SIG-M5 treated with dmso at 0.1 percent for 504 hours (cell line): ENCODE measurements at regions not wholly inside any gene's neighbourhood (a gene's known extent, or its start where the extent isn't known, plus 50 kb on each side); places are given as distances from the start of the nearest gene placed in this dataset.

Source experiments
- DNase-seq: peaks from one replicate; lab custom pipeline; 2025; ENCODE audit not compliant: unreplicated experiment; lab: John Stamatoyannopoulos, UW

- DNase-seq, result no peak
Measured at GRCh38 chr1:244339073-244339692, 112.5 kb downstream of the ADSS2 start.

GRCh38 chr1:244339776-244340175 lies 111.9 kb downstream of the ADSS2 start:
- DNase-seq, result no peak

- no peak for DNase-seq
Measured at GRCh38 chr1:244340396-244340795, 111.3 kb downstream of the ADSS2 start.

- DNase-seq, result peak; percentile 35
Measured at GRCh38 chr1:244341455-244342450, 110.0 kb downstream of the ADSS2 start.

- no peak for DNase-seq
Measured at GRCh38 chr1:244344001-244344400, 107.7 kb downstream of the ADSS2 start.

GRCh38 chr1:244346972-244347618 lies 104.6 kb downstream of the ADSS2 start:
- no peak for DNase-seq

- no peak for DNase-seq
Measured at GRCh38 chr1:244347942-244348341, 103.8 kb downstream of the ADSS2 start.

GRCh38 chr1:244349103-244349531 lies 102.6 kb downstream of the ADSS2 start:
- DNase-seq, result no peak

GRCh38 chr1:244349581-244350001 lies 102.1 kb downstream of the ADSS2 start:
- DNase-seq, result no peak

- peak; percentile 34 for DNase-seq
Measured at GRCh38 chr1:244350027-244350426, 101.7 kb downstream of the ADSS2 start.

- DNase-seq, result no peak
Measured at GRCh38 chr1:244352156-244352830, 99.4 kb downstream of the ADSS2 start.

- DNase-seq, result peak; percentile 80
Measured at GRCh38 chr1:244353551-244354091, 98.1 kb downstream of the ADSS2 start.

- DNase-seq, result no peak
Measured at GRCh38 chr1:244354810-244355278, 96.9 kb downstream of the ADSS2 start.

- DNase-seq, result no peak
Measured at GRCh38 chr1:244356376-244356775, 95.3 kb downstream of the ADSS2 start.
